Stimulated activated CD8-positive, alpha-beta memory T cell treated with anti-CD3 and anti-CD28 coated beads, Interleukin-4, amount 100 ng/mL, for 24 hours (primary cell): ENCODE measurements at regions not wholly inside any gene's neighbourhood (a gene's known extent, or its start where the extent isn't known, plus 50 kb on each side); places are given as distances from the start of the nearest gene placed in this dataset.
A peak's percentile ranks its signal among the peaks of the same experiment; 100 is the strongest.
"Not testable (repeated sequence)": the region's sequence is repeated elsewhere in the genome, so short reads cannot be mapped to it uniquely, and the experiment has no call there.

Source experiments
- DNase-seq: peaks from one replicate; pipeline ENCODE4 v3.0.0-alpha.2; 2020; ENCODE audit warnings: low read depth

DNA sequence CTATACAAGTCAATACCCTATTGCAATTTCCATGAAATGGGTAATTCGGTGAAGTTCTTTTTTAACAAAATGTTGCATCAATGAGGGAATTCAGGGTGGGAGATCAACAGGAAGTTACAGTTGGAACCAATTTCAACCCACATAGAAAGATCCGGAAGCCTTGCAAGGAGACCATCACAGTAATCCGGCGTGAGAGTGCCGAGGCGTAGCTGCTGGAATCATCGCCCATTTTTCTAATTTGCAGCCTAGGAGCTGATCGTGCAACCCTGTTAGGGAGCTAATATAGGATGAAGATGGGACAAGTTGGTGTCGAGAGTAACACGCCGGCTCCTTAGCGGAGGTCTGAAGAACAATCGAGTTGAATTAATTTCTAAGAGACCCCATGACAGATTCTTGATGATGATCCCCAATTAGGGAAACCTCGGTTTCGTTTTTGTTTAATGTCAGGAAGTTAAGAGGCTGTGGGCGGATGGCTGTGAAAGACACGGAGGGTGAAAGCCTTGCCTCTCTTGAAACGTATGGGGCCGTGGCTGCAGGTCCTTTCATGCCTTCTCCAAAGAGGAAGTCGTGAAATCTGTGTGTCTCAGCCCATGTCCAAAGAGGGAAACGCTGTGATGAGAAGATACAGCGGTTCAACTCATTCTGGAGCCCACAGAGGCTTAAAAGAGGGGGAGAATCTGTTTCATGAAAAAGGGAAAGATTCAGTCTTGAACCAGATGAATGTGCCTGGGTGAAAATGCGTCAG is 51.2 kb upstream of the CARD11 start:
- DNase-seq = no peak

DNA sequence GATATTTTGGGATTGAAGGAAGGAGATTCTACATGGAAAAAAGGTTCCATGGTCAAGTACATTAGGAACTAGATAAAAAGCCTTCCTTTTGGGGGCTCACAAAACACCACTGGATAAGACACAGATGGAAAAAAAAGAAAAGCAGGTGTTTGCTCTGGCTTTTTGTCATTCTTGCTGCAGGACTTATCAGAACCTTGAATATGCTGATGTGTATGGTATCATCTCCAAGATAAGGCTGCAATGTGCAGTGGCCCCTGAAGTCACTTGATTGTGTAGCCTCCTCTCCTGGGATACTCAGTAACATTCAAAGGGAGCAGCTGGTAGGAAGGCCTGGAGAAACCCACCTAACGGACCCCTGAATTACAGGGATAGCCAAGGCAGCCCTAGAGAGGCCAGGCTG is 54.1 kb upstream of the CARD11 start:
- no peak for DNase-seq

- DNase-seq = no peak
Observed at GRCh38 chr7:3102159-3102558, 58.5 kb upstream of the CARD11 start.

- DNase-seq = no peak
Observed at GRCh38 chr7:3103614-3104398, 60.1 kb upstream of the CARD11 start.

DNA sequence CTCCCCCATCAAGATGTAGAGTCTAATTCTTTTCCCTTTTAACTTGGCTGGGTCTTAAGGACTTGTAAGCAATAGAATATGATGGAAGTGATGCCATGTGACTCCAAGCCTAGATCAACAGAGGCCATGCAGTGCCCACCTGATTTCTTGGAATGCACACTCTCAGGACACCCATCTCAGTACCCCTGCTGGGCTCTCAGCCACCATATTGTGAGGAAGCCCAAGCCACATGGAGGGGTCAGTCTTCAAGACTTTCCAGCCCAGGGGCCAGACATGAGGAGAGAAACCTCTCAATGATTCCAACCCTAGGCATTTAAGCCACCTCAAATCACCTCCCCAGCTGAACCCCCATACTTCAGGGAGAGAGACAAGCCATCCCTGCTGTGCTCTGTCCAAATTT is 62.2 kb upstream of the CARD11 start:
- DNase-seq = no peak

- DNase-seq = peak; percentile 31
Observed at GRCh38 chr7:3106361-3106826, 62.7 kb upstream of the CARD11 start.

DNA sequence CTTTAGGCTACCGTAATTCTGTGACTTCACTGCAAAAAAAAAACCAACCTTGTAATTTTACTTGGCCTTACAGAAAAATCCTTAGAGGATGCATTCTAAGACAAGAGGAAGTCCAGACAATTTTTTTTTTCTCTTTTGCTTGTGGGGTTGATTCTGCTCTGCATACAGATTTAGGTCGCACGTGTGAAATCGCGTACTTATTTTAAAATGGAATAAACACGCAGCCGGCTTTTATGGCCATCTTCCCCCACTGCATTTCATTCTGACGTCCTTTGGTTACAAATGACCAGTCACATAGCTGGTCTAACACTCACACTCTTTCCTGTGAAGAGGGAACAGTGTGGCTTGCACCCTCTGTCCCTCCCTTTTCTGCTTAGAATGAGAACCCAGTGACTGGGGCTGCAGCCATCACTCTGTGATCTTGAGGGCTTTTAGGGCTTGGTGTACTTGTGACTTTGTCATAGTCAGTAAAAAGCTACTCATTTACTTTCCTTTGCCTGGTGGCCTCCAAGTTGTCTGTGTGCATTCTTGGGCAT is 63.6 kb upstream of the CARD11 start:
- DNase-seq = no peak

DNA sequence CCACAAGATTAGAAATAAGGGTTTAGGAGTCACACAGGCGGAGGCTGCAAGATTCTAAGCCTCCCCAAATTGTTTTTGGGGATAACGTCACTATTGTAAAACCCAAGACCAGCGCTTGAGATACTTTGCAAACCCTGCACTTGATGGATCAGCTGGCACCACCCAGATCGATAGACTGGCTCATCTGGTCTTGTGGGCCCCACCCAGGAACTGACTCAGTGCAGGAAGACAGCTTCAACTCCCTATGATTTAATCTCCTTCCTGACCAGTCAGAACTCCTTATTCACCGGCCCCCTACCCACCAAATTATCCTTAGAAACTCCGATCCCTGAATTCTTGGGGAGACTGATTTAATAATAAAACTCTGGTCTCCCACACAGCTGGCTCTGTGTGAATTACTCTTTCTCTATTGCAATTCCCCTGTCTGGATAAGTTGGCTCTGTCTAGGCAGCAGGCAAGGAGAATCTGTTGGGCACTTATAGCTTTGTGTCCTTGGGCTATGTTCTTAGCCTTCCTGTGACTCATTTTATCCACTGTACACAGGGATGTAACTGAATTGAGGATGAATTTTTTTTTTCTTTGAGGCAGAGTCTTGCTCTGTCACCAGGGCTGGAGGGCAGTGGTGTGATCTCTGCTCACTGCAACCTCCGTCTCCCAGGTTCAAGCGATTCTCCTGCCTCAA is 64.4 kb upstream of the CARD11 start:
- no peak for DNase-seq

DNA sequence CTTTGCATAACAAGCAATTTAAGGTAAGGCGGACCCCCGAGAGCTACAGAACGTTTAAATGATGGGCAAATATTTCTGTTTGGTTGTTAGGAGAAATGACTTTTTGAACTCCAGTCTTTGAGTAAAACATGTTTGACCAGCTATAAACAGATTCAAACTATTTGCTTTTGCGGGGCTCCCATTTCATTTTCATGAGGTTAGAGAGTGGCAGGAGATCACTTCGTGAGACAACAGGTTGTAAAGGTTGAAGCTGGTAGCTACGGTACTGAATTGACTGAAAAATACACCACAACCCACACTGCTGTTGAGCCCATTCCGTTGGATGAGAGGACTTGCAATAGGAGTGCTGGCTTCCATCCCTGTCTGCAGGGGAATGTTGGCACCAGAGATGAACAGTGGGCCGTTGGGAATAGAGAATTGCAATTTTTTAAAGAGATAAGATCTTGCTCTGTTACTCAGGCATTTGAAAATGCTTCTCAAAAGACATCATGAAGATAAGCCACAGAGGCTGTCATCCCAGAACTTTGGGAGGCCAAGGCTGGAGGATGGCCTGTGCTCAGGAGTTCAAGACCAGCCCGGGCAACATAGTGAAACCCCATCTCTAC is 65.7 kb upstream of the CARD11 start:
- DNase-seq = no peak

DNA sequence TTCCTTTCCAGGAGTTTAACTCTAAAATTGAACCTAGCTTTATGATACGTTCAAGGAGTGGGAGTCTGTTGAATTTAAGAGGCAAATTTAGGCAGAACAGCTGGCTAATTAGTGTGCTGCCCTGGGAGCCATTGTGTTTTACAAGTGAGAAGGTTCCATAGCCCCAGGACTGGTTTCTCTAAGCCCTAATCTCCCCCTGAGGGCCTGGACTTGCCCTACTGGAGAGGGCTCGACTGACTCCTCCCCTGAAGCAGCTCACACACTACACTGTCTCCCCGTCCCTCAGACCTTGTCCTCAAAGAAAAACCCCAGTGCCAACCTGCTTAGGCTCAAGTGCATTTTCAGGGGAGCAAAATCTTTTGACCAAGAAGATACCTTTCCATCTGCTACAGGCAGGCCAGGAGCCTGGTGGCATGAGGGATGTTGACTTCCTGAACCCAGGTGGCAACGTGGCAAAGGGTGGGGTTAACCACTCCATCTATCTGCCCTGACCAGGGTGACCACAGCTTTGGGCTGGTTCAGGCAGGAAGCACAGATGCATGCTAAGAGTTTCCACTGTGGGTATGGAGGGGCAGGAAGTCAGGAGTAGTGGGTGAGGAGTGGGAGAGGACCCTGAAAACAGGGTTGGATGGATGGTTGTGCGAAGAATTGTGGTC is 68.9 kb upstream of the CARD11 start:
- no peak for DNase-seq

- DNase-seq = no peak
Observed at GRCh38 chr7:3114917-3115316, 71.2 kb upstream of the CARD11 start.

GRCh38 chr7:3117081-3117480 is 73.4 kb upstream of the CARD11 start:
- DNase-seq = no peak

DNA sequence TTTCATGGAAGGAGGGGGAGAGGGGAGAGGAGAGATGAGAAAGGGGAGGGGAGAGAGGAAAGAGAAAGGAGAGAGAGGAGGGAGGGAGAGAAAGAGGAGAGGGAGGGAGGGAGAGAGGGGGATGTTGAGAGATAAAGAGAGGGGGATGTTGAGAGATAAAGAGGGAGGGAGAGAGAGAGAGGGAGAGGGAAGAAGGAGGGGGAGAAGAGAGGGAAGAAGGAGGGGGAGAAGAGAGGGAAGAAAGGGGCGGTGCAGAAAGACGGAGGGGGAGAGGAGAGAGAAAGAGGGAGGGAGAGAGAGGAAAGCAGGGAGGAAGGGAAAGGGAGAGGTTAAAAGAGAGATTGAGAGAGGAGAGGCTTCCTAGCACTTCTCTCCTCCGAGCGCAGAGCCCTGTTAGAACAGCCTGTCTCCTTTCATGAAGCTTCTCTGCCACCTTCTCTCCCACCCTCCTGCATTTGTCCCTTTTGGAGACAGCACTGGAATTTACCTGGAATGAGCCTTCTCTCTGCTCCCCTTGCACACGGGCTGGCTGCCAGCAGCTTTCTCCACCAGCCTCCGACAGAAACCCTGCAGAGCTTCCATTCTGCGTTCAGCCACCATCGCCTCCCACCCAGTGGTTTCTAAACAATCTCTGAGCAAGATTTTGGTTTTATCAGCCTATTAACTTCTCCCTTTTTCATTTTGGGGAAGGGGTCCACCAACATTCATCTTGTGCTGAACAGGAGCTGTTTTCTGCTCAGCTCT is 74.0 kb upstream of the CARD11 start:
- DNase-seq = no peak

- not testable (repeated sequence) for DNase-seq
Observed at GRCh38 chr7:3119352-3119927, 75.8 kb upstream of the CARD11 start.

DNA sequence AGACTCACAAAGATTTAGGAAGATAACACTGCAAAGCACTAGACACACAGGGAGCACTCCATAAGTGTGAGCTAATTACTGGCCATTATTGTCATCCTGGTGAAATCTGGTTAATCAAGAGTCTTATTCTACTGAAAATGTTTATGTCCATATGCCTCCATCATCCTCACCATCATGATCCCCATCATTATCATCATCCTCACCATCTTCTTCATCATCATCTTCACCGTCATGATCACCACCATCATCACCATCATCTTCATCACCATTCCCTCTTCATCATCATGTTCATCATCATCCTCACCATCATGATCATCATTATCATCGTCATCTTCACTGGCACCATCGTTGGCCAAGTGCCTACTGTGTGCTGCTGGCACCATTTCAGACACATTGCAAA is 76.3 kb upstream of the CARD11 start:
- DNase-seq = no peak

GRCh38 chr7:3120513-3120912 is 76.8 kb upstream of the CARD11 start:
- no peak for DNase-seq

DNA sequence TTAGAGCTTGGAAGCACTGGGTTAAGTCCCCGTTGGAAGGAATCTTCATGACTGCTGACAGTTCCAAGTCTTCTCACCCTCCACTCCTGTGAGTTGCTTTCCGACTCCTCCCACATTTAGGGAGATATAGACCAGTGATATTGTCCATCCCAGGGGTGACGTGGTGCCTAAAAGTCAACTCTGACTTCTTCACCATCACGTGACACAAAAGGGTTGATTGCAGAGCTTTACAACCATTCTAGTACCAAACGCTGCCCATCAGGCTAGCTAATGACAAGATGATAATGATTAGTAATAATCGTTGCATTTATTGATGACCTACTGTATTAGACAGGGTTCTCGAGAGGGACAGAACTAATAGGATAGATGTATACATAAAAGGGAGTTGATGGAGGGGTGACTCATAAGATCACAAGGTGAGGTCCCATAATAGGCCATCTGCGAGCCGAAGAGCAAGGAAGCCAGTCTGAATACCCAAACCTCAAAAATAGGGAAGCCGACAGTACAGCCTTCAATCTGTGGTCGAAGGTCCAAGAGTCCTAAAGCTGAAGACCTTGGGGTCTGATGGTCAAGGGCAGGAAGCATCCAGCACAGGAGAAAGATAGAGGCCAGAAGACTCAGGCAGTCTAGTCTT is 85.3 kb upstream of the CARD11 start:
- DNase-seq = no peak

GRCh38 chr7:3133811-3134385 is 90.2 kb upstream of the CARD11 start:
- no peak for DNase-seq

GRCh38 chr7:3134745-3135144 is 91.1 kb upstream of the CARD11 start:
- DNase-seq = no peak

DNA sequence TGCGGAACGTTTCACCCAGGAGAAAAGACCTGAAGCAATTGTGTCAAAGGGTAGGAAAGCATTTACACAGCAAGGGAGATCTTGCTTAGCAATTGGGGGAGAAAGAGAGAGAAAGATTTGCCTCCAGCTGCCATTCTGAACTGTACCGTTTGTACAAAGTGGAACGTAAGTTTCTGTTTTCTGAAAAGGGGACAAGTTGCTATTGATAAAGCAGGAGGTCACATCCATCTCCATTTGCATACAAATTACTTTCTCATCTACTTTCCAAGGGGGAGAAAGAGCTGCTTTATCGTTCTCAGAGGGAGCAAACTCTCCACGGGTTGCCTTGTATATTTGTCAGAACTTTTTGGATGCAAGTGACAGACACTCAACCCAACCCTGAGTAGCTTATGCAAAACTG is 92.0 kb upstream of the CARD11 start:
- no peak for DNase-seq
